ENCODE measurements at regions not wholly inside any gene's neighbourhood (a gene's known extent, or its start where the extent isn't known, plus 50 kb on each side); places are given as distances from the start of the nearest gene placed in this dataset.

GRCh38 chr1:55575571-55576279 is 360.6 kb upstream of the USP24 start:
- no peak overlapping the region for H3K4me3 Mint-ChIP-seq

DNA sequence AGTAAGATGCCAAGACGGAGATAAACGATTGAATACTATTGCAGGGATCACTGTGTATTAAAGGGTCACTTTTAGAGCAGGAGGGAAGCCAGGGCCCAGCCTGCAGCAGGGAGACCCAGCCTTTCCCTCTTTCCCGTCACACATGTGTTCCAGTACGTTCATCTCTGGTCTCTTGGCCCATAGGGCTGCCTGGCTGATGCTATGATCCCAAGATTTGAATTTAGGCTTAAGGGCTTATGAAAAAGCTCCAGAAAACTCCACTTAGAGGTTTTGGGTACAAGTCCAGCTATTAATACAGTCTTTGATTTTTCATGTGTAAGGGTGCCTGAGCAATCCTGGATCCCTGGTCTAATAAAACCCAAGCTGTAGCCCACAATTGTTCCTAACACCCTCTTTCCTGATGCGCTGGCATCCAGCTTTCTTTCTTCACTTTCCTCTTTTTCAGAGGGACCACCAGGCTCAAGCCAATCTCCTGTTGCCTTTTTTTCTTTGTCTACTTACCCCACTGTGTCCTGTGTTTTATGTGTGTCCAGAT is 359.6 kb upstream of the USP24 start:
- Histone ChIP-seq H3K9me3 (ENCODE audit: control insufficient read depth, insufficient read depth, low read length) (no peaks in the 10 kb centered on the region), H3K27me3 (ENCODE audit: control insufficient read depth, insufficient read depth, low read length) (no peaks in the 10 kb centered on the region), H3K27ac (ENCODE audit: low read length) (no peak overlapping the region), H3K4me3 (ENCODE audit: low read length) (no peak overlapping the region), H3K4me1 (ENCODE audit: control insufficient read depth, insufficient read depth, low read length) (no peaks in the 10 kb centered on the region), H3K36me3 (ENCODE audit: control insufficient read depth, insufficient read depth, low read length) (no peaks in the 10 kb centered on the region)
- WGBS (ENCODE audit: insufficient coverage): 88% methylated on average over 5 of the region's 5 CpGs
- no peak overlapping the region for H3K27ac Mint-ChIP-seq
- no peak for TF ChIP-seq CTCF (IDR thresholded peaks at IDR 0.05)
- peaks cover 0 to 4% of the 10 kb centered on the region in 2 donors for H3K4me1 Mint-ChIP-seq
- H3K9me3 Mint-ChIP-seq: no peaks in the 10 kb centered on the region
- no peak for ATAC-seq
- intact Hi-C loops (cut with micrococcal nuclease): no loop called here
- H3K36me3 Mint-ChIP-seq: no peaks in the 10 kb centered on the region
- DNase-seq: no peak
- H3K27me3 Mint-ChIP-seq (ENCODE audit: low read depth in 2 of 2): peaks cover 11 to 16% of the 10 kb centered on the region in 2 donors
- no peak overlapping the region for H3K4me3 Mint-ChIP-seq

More at GRCh38 chr1:55575571-55576279, 360.6 kb upstream of the USP24 start:
- ATAC-seq: no peak
- Histone ChIP-seq H3K9me3 (ENCODE audit: control insufficient read depth, insufficient read depth, low read length) (no peaks in the 10 kb centered on the region), H3K4me3 (ENCODE audit: low read length) (no peak overlapping the region), H3K36me3 (ENCODE audit: control insufficient read depth, insufficient read depth, low read length) (no peaks in the 10 kb centered on the region), H3K27me3 (ENCODE audit: control insufficient read depth, insufficient read depth, low read length) (no peaks in the 10 kb centered on the region), H3K27ac (ENCODE audit: low read length) (no peak overlapping the region), H3K4me1 (ENCODE audit: control insufficient read depth, insufficient read depth, low read length) (no peaks in the 10 kb centered on the region)
- Mint-ChIP-seq H3K9me3 (no peaks in the 10 kb centered on the region), H3K36me3 (no peaks in the 10 kb centered on the region), H3K27ac (no peak overlapping the region), H3K27me3 (ENCODE audit: low read depth in 2 of 2) (peaks cover 11% of the 10 kb centered on the region in 2 donors), H3K4me1 (peaks cover 0 to 4% of the 10 kb centered on the region in 2 donors)
- intact Hi-C loops (cut with micrococcal nuclease): no loop called here
- no peak for DNase-seq
- TF ChIP-seq CTCF (IDR thresholded peaks at IDR 0.05): no peak
- WGBS (ENCODE audit: insufficient coverage): 81% methylated on average over 4 of the region's 4 CpGs

DNA sequence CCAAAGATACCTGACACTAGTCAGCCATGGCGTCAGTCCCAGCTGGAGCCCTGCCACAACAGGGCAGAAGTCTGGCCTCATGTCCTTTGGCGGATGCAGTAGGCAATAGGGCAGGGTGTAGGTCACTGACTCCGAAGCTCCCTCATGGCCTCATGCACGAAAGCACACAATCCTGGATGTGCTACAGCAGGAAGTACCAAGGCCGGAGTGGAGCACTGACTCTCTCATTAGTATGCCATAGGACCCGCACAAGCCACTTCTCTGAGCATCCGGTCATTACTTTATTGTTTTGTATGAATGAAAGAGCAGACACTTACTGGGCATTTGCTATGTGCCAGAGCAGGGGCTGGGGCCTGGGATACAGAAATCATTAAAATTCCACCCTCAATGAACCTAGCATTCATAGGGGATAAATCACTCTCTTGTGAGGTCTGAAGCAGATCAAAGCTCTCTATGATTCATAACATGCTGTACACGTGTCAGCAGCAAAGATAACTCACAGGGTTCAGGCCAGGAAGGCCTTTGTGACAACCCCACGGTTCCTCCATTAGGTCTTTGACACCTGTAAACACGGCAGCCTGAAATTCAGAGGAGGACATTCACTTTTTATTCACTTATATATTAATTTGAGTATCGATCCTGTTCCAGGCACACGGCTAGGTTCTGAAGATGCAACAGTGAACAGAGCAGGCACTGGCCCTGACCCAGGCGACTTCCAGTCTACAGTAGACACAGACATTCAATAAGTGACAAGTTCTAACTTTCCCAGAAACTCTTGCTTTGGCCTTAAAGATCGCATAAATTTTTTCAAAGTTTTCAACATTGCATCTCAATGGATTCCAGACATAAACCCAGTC is 357.9 kb upstream of the USP24 start:
- no peak for TF ChIP-seq CTCF (IDR thresholded peaks at IDR 0.05)
- intact Hi-C loops (cut with micrococcal nuclease): no loop called here
- 87% methylated on average over 14 of the region's 14 CpGs for WGBS (ENCODE audit: insufficient coverage)
- Histone ChIP-seq H3K4me1 (ENCODE audit: control insufficient read depth, insufficient read depth, low read length) (no peaks in the 10 kb centered on the region), H3K27me3 (ENCODE audit: control insufficient read depth, insufficient read depth, low read length) (no peaks in the 10 kb centered on the region), H3K27ac (ENCODE audit: low read length) (no peak overlapping the region), H3K4me3 (ENCODE audit: low read length) (no peak overlapping the region), H3K36me3 (ENCODE audit: control insufficient read depth, insufficient read depth, low read length) (no peaks in the 10 kb centered on the region), H3K9me3 (ENCODE audit: control insufficient read depth, insufficient read depth, low read length) (no peaks in the 10 kb centered on the region)
- Mint-ChIP-seq H3K4me3 (no peak overlapping the region), H3K27ac (no peak overlapping the region), H3K9me3 (no peaks in the 10 kb centered on the region), H3K36me3 (no peaks in the 10 kb centered on the region), H3K27me3 (ENCODE audit: low read depth in 2 of 2) (peaks cover 8 to 15% of the 10 kb centered on the region in 2 donors), H3K4me1 (peaks cover 0 to 4% of the 10 kb centered on the region in 2 donors)
- DNase-seq (no peak), ATAC-seq (no peak)
